HG03521 (cell line): ENCODE measurements at regions not wholly inside any gene's neighbourhood (a gene's known extent, or its start where the extent isn't known, plus 50 kb on each side); places are given as distances from the start of the nearest gene placed in this dataset.
"Not testable (repeated sequence)": the region's sequence is repeated elsewhere in the genome, so short reads cannot be mapped to it uniquely, and the experiment has no call there.

Experiments used
- ATAC-seq: cut with Tn5 transposase; IDR thresholded peaks from one replicate; pipeline ENCODE4 v1.9.1; 2021; ENCODE audit warnings: mild to moderate bottlenecking, moderate library complexity; ENCODE audit not compliant: unreplicated experiment

GRCh38 chr2:8142461-8142860, 539.4 kb upstream of the ID2 start:
- no peak for ATAC-seq

GRCh38 chr2:8144131-8144631, 537.7 kb upstream of the ID2 start:
- ATAC-seq = no peak

GRCh38 chr2:8144785-8145184, 537.1 kb upstream of the ID2 start:
- ATAC-seq = no peak

- not testable (repeated sequence) for ATAC-seq
Observed at GRCh38 chr2:8145375-8145774, 536.5 kb upstream of the ID2 start.

GRCh38 chr2:8146132-8147005, 535.5 kb upstream of the ID2 start:
- no peak for ATAC-seq

GRCh38 chr2:8148260-8149006, 533.4 kb upstream of the ID2 start:
- ATAC-seq = no peak

GRCh38 chr2:8149007-8149405, 532.9 kb upstream of the ID2 start:
- ATAC-seq = no peak

GRCh38 chr2:8149985-8150539, 531.8 kb upstream of the ID2 start:
- ATAC-seq = no peak

- ATAC-seq = no peak
Observed at GRCh38 chr2:8151888-8152287, 530.0 kb upstream of the ID2 start.

DNA sequence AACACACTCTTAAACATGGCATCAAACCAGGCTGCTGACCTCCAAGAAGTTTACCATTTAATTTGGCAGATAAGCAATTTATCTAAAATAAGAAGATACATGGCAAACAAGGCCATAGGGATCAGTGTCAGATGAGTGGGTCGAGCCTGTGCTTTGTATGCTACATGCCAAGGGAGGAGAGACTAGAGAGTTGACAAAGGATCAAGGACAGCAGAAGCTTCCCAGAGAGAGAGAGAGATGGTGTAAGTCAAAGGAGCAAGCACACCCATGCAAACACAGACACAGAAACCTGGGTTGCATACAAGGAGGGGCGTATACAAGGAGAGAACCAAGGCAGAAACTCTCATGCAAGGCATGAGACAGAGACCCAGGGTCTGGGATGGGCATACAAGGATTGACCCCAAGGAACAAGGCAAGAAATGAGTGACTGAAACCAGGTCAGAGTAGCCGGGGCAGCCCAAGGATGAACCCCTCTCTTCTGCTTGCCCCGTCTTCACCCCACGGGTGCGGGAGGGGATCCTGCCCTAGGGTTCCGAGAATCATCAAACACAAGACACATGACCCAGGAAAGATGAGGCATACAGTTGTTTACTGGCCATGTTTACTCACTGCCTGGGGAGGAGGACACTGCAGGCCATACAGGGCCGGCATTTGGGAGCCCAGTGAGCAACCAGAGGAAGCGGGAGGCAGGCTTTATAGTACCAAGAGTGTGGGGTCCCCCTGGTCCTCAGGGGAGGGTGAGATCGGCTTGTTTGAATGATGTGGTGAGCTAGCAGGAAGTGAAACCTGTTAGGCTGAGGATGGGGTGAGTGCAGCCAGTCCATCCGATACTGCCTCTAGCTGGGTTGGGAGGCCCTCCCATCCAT, 529.2 kb upstream of the ID2 start:
- peak; percentile 98 for ATAC-seq

GRCh38 chr2:8153258-8153718, 528.6 kb upstream of the ID2 start:
- ATAC-seq = no peak

DNA sequence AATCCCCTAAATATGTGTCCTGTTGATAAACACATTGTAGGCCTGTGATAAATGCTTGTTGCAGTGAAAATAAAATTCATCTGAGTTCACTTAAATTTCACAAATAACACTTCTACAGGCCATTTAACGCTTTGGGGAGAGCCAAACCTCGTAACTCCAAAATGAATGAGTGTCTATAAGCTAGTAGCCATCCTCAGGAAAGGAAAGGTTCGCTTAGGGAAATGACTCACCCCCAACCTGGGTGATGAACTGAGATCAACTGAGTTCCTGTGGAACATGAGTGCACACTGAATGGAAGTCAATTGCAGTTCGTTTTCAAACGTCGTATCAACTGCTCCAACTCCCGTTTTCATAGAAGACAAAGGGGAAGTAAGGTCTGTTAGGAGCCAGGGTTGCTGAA, 527.6 kb upstream of the ID2 start:
- ATAC-seq = no peak

DNA sequence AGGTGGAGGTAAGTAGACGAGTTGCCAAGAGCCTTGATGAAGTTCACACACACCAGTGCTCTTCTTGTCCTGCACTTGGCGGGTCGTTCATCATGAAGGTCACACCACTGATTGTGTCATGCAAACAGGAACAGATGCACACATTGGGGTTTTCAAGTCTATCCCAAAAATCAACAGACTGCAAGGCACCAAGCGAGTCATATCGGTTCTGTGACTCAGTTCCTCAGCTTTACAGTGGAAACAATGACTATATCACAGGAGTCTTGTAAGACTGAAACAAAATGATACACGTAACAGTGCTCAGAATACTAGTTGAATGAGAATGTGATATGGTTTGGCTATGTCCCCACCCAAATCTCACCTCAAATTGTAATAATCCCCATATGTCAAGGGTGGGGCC, 526.9 kb upstream of the ID2 start:
- no peak for ATAC-seq

DNA sequence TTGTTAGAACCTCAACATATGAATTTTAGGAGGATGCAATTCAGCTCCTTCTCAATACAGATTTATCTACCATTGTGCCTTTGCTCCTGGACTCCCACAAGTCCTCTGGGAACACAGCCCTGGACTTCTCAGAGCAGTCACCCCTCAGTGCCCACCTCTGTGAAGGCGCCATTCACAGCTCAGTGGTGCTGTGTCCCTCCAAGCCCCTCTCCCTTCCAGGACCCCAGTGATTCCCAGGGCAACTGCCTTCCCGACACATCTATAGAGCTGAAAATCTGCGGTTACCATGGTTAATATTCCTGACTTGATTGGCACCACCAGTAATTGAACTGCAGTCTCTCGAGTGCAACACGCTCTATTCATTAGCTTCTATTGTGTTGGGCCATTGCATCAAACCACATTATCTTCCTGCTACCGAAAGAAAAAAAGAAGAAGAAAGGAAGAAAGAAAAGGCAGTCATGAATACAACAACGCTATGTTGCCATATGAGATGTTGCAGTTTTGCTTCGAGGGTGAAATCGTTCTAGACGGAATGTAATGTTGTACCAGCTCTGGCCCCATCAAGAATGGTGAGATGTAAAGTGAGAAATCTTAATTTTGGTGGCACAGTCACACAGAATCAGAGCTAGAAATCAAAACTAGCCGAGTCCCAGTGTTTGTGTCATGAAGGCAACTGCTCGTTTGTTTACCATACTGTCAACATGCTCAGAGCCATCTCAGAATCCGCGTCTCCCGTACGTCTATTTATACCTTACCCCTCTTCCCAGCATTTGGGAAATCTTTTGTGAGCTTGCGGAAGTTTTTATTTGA, 524.0 kb upstream of the ID2 start:
- no peak for ATAC-seq

DNA sequence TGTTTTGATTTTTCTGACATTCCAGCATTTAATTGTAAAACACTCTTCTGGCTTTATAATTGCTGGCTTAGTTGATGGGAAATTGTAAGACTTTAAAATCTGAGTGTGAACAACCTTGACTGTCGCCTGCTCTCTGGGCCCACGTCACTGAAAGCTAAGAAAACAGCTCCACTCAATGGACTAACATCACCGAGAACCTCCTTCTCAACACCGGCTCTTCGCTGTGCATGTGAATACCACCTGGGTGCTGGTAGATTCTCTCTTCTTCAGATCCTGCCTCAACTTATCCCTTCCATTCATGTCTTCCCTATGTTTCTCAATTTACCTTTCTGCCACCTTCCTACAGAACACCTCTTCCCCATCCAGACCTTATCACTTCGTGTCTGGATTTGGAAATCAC, 523.1 kb upstream of the ID2 start:
- ATAC-seq = no peak

- ATAC-seq = no peak
Observed at GRCh38 chr2:8159211-8159965, 522.5 kb upstream of the ID2 start.

DNA sequence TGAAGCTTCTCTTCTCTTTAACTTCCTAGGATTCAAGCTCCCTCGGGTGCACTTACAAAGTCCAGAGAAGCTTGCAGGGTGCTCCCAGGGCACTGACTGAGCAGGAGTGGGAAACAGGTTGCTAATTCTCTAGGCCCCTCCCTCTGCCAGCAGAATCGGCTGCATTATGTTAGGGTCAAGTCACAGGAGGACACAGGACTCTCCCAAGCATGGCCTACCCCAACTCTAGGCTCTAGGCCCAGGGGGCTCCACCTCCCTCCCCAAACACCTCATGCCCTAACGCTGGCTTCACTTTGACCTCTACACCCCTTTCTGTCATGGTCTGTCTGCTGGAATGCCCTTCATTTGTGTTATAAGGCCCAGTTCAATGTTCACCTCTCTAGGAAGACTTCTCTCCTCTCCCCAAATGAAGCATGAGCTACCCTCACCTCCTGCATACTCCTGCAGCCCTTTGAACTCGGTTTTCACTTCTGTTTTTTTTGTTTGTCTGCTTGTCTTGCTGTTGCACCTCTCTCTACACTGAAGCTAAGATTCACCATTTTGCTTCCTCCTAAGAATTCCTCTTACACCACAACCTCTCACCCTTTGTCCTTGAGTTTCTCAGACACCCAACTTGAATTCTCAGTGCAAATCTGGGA, 521.8 kb upstream of the ID2 start:
- no peak for ATAC-seq

- no peak for ATAC-seq
Observed at GRCh38 chr2:8160959-8161358, 520.9 kb upstream of the ID2 start.

DNA sequence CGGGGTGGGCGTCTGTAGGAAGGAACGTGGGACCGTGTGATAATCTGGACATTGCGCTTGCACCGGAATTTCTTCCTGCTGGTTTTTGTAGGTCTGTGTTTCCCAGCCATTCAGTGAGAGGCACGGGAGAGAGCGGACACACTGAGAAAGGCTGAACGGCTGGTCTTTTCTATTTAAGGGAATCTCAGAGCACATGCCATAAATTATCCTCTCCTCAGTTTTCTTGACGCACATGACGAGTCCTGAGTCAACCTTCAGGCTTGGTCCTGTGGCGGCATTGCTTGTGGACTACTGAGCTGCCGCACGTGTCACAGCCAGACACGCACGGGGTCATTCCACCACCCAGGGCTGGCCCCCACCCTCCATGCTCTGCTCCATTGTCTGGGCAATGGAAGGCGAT, 519.3 kb upstream of the ID2 start:
- no peak for ATAC-seq
